Mesendoderm (in vitro differentiated cells): ENCODE measurements at regions not wholly inside any gene's neighbourhood (a gene's known extent, or its start where the extent isn't known, plus 50 kb on each side); places are given as distances from the start of the nearest gene placed in this dataset.
"Not testable (repeated sequence)": the region's sequence is repeated elsewhere in the genome, so short reads cannot be mapped to it uniquely, and the experiment has no call there.

Experiments
- DNase-seq: peaks from one replicate; pipeline ENCODE4 v3.0.0; 2013
- H2AK5ac ChIP-seq: 2 replicates; pipeline ENCODE4 v1.6.1; 2013; ENCODE audit warnings: low read length, inconsistent platforms
- H2BK120ac ChIP-seq: 2 replicates; pipeline ENCODE4 v1.6.1; 2013; ENCODE audit warnings: low read depth, mild to moderate bottlenecking, low read length, moderate library complexity, mixed read lengths
- H2BK15ac ChIP-seq: replicated peaks from 2 replicates; pipeline ENCODE4 v1.6.1; 2013; ENCODE audit warnings: low read depth, mild to moderate bottlenecking, moderate library complexity
- H2BK5ac ChIP-seq: 2 replicates; pipeline ENCODE4 v1.6.1; 2013; ENCODE audit warnings: low read length, inconsistent platforms
- H3K18ac ChIP-seq: 2 replicates; pipeline ENCODE4 v1.6.1; 2013; ENCODE audit warnings: mild to moderate bottlenecking, low read length, mixed read lengths
- H3K23ac ChIP-seq: one replicate; pipeline ENCODE4 v1.6.1; 2013; ENCODE audit warnings: low read length
- H3K27ac ChIP-seq: 2 replicates; pipeline ENCODE4 v1.5.1; 2013; ENCODE audit warnings: low read depth, mild to moderate bottlenecking, inconsistent platforms, low read length, moderate library complexity
- H3K27me3 ChIP-seq: 2 replicates; pipeline ENCODE4 v1.6.1; 2013; ENCODE audit warnings: low read length, control low read depth, mild to moderate bottlenecking, inconsistent platforms; ENCODE audit not compliant: insufficient read depth, poor library complexity
- H3K36me3 ChIP-seq: 2 replicates; pipeline ENCODE4 v1.6.1; 2013; ENCODE audit warnings: low read length, inconsistent platforms; ENCODE audit not compliant: control insufficient read depth, insufficient read depth
- H3K4ac ChIP-seq: one replicate; pipeline ENCODE4 v1.6.1; 2013; ENCODE audit warnings: low read depth, mild to moderate bottlenecking, low read length, moderate library complexity
- H3K4me1 ChIP-seq: 2 replicates; pipeline ENCODE4 v1.6.1; 2013; ENCODE audit warnings: low read depth, low read length, inconsistent platforms; ENCODE audit not compliant: control insufficient read depth
- H3K4me2 ChIP-seq: 2 replicates; pipeline ENCODE4 v1.6.1; 2013; ENCODE audit warnings: low read length
- H3K4me3 ChIP-seq: 2 replicates; pipeline ENCODE4 v1.5.1; 2013; ENCODE audit warnings: mild to moderate bottlenecking, low read length
- H3K56ac ChIP-seq: one replicate; pipeline ENCODE4 v1.6.1; 2013; ENCODE audit warnings: low read length
- H3K79me1 ChIP-seq: 2 replicates; pipeline ENCODE4 v1.6.1; 2013; ENCODE audit warnings: low read length, inconsistent platforms
- H3K79me2 ChIP-seq: 2 replicates; pipeline ENCODE4 v1.6.1; 2013; ENCODE audit warnings: mild to moderate bottlenecking, low read length; ENCODE audit not compliant: control insufficient read depth, insufficient read depth
- H3K9ac ChIP-seq: 2 replicates; pipeline ENCODE4 v1.6.1; 2013; ENCODE audit warnings: low read length, inconsistent platforms
- H4K5ac ChIP-seq: one replicate; pipeline ENCODE4 v1.6.1; 2013; ENCODE audit warnings: low read length
- H4K8ac ChIP-seq: one replicate; pipeline ENCODE4 v1.6.1; 2013; ENCODE audit warnings: low read depth, mild to moderate bottlenecking, control low read depth, low read length, moderate library complexity
- WGBS: extraction: QIAGEN DNeasy Blood & Tissue Kit; methylation state at CpG from one replicate; pipeline ENCODE4 v1.1.7; 2013; ENCODE audit warnings: low lambda C conversion rate, missing lambda C conversion rate; ENCODE audit not compliant: insufficient coverage; ENCODE audit errors: extremely low coverage; 5-methylcytosine and 5-hydroxymethylcytosine counted together

DNA sequence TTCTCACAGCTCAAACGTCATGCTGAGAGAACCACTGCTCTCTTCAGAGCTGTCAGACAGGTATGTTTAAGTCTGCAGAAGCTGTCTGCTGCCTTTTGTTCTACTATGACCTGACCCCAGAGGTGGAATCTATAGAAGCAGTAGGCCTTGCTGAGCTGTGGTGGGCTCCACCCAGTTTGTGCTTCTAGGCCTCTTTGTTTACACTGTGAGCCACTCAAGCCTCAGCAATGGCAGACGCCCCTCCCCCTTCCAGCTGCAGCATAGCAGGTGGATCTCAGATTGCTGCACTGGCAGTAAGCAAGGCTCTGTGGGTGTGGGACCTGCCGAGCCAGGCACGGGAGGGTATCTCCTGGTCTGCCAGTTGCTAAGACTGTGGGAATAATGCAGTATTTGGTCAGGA is 350.5 kb upstream of the EMCN start:
- not testable (repeated sequence) for H4K5ac ChIP-seq, H3K4me3 ChIP-seq, H2BK15ac ChIP-seq, H2BK5ac ChIP-seq, H3K56ac ChIP-seq, H3K27me3 ChIP-seq, H4K8ac ChIP-seq, H3K4ac ChIP-seq, H3K4me2 ChIP-seq, H3K79me1 ChIP-seq, H3K36me3 ChIP-seq, H3K4me1 ChIP-seq, H2AK5ac ChIP-seq, H3K79me2 ChIP-seq, H3K23ac ChIP-seq, H2BK120ac ChIP-seq, H3K9ac ChIP-seq, H3K18ac ChIP-seq, H3K27ac ChIP-seq
- WGBS, result no CpG with 5 or more reads among the region's 4 CpGs
- DNase-seq, result peak; percentile 64

DNA sequence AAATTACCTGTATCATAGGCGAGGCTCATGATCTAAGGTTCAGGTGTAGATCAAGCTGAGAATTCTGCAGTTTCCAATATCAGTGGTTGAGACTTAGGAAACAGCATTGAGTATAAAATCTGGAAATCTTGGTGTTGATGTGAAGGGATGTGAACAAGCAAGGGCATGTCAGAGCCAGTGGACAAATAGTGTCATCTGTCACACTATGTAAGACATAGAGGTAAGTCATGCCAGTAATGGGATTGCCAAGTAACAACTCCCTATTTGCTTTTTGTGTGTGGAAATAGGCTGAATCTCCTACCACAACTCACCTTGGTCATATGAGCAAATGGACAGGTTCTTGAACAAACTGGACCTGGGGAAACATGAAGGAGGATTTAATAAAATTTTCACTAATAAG is 334.5 kb upstream of the EMCN start:
- H2AK5ac ChIP-seq, result no peak overlapping the region
- no peak overlapping the region for H4K5ac ChIP-seq
- H3K4me2 ChIP-seq, result no peak overlapping the region
- no peak overlapping the region for H3K23ac ChIP-seq
- H3K56ac ChIP-seq, result no peak overlapping the region
- no peaks in the 10 kb centered on the region for H3K27me3 ChIP-seq
- no peaks in the 10 kb centered on the region for H3K36me3 ChIP-seq
- H3K4me3 ChIP-seq, result no peak overlapping the region
- H3K4me1 ChIP-seq, result no peaks in the 10 kb centered on the region
- no peaks in the 10 kb centered on the region for H3K79me2 ChIP-seq
- DNase-seq, result no peak
- H2BK120ac ChIP-seq, result no peak overlapping the region
- no peak overlapping the region for H3K27ac ChIP-seq
- H3K4ac ChIP-seq, result no peak overlapping the region
- no peaks in the 10 kb centered on the region for H3K79me1 ChIP-seq
- H2BK5ac ChIP-seq, result no peak overlapping the region
- no peak overlapping the region for H3K18ac ChIP-seq
- H3K9ac ChIP-seq, result no peak overlapping the region
- no peak overlapping the region for H2BK15ac ChIP-seq
- WGBS, result no CpG with 5 or more reads among the region's 1 CpG
- no peak overlapping the region for H4K8ac ChIP-seq

DNA sequence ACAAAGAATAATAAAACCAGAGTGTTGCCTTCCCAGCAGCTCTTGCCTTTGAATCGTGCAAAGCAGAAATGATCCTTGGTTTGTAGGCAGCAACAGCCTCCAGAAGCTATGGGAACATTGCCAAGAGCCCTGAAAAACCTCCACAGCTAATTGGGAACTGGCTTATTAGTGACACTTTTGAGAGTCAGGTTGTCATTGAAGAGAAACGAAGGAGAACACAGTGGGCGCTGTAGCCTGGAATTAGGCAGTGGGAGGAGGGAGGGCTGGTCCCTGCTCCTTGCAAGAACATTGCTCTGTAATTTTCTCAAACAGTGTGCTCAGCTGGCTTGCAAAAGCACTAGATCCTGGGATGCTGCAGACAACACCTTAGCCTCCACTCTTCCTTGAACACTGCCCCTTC is 331.5 kb upstream of the EMCN start:
- Histone ChIP-seq H3K79me2 (no peaks in the 10 kb centered on the region), H2AK5ac (no peak overlapping the region), H2BK15ac (no peak overlapping the region), H2BK5ac (no peak overlapping the region), H4K8ac (no peak overlapping the region), H3K4me3 (no peak overlapping the region), H3K4ac (no peak overlapping the region), H3K4me2 (no peak overlapping the region), H2BK120ac (no peak overlapping the region), H3K18ac (no peak overlapping the region), H3K9ac (no peak overlapping the region), H4K5ac (no peak overlapping the region), H3K79me1 (no peaks in the 10 kb centered on the region), H3K27ac (no peak overlapping the region), H3K36me3 (no peaks in the 10 kb centered on the region), H3K4me1 (no peaks in the 10 kb centered on the region), H3K27me3 (no peaks in the 10 kb centered on the region), H3K56ac (no peak overlapping the region), H3K23ac (no peak overlapping the region)
- no CpG with 5 or more reads among the region's 3 CpGs for WGBS
- DNase-seq, result no peak

DNA sequence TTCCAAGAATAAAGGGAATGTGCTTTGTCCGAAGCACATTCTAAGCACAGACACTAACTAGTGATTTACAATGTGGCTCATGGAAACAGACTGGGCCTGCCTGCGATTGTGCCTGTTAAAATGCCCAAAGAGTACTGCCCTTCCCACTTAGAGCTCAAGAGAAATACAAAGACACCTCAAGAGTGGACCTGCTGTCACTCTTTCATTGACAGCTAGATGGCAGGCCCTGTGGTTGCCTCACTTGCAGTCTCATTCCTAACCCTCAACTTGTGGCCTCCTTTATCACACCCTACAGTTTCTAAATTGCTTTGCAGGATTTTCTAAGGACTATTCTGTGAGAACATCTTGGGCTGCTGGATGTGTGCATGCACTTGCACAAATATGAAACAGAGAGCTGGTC is 331.0 kb upstream of the EMCN start:
- H4K8ac ChIP-seq, result no peak overlapping the region
- no peak overlapping the region for H3K27ac ChIP-seq
- H3K36me3 ChIP-seq, result no peaks in the 10 kb centered on the region
- no peak overlapping the region for H3K4ac ChIP-seq
- H2BK5ac ChIP-seq, result no peak overlapping the region
- no peaks in the 10 kb centered on the region for H3K4me1 ChIP-seq
- no peaks in the 10 kb centered on the region for H3K79me2 ChIP-seq
- no peaks in the 10 kb centered on the region for H3K79me1 ChIP-seq
- H3K27me3 ChIP-seq, result no peaks in the 10 kb centered on the region
- no peak overlapping the region for H3K4me3 ChIP-seq
- no CpG with 5 or more reads among the region's 2 CpGs for WGBS
- no peak overlapping the region for H2BK120ac ChIP-seq
- H2AK5ac ChIP-seq, result no peak overlapping the region
- H4K5ac ChIP-seq, result no peak overlapping the region
- H3K9ac ChIP-seq, result no peak overlapping the region
- no peak overlapping the region for H3K18ac ChIP-seq
- H3K4me2 ChIP-seq, result no peak overlapping the region
- H3K23ac ChIP-seq, result no peak overlapping the region
- no peak overlapping the region for H2BK15ac ChIP-seq
- DNase-seq, result peak; percentile 80
- no peak overlapping the region for H3K56ac ChIP-seq

DNA sequence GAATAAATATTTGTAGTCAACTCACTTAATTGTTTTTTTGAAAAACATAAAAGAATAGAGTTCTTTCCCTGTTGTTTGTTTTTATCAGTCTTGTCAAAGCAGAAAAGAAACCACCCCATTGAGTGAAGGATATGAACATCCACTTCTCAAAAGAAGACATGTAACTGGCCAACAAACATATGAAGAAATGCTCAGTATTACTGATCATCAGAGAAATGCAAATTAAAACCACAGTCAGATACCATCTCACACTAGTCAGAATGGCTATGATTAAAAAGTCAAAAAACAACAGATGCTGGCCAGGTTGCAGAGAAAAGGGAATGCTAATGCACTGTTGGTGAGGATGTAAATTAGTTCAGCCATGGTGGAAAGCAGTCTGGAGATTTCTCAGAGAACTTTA is 326.1 kb upstream of the EMCN start:
- H2AK5ac ChIP-seq, result no peak overlapping the region
- no peak overlapping the region for H3K18ac ChIP-seq
- no peak overlapping the region for H3K4ac ChIP-seq
- no peak overlapping the region for H3K4me3 ChIP-seq
- H3K23ac ChIP-seq, result no peak overlapping the region
- H3K79me1 ChIP-seq, result no peaks in the 10 kb centered on the region
- no peak overlapping the region for H2BK120ac ChIP-seq
- H3K27ac ChIP-seq, result no peak overlapping the region
- no peak overlapping the region for H4K5ac ChIP-seq
- no peak overlapping the region for H4K8ac ChIP-seq
- H3K56ac ChIP-seq, result no peak overlapping the region
- no peaks in the 10 kb centered on the region for H3K4me1 ChIP-seq
- H3K4me2 ChIP-seq, result no peak overlapping the region
- H3K36me3 ChIP-seq, result no peaks in the 10 kb centered on the region
- no peaks in the 10 kb centered on the region for H3K79me2 ChIP-seq
- no peak for DNase-seq
- no peaks in the 10 kb centered on the region for H3K27me3 ChIP-seq
- H3K9ac ChIP-seq, result no peak overlapping the region
- no peak overlapping the region for H2BK15ac ChIP-seq
- no peak overlapping the region for H2BK5ac ChIP-seq

DNA sequence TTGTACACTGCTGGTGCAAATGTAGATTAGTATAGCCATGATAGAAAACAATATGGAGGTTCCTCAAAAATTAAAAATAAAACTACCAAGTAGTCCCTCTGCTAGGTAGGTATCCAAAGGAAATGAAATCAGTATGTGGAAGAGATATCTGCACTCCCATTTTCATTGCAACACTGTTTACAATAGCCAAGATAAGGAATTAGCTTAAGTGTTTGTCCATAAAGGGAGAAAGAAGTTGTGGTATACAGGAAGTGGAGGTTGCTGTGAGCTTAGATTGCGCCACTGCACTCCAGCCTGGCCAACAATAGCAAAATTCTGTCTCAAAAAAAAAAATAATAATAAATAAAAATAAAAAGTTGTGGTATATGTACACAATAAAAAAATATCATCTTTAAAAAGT is 325.0 kb upstream of the EMCN start:
- no CpG with 5 or more reads among the region's 1 CpG for WGBS

More for the DNA sequence above, 325.0 kb upstream of the EMCN start:
- H3K36me3 ChIP-seq, result no peaks in the 10 kb centered on the region
- no peak overlapping the region for H3K4ac ChIP-seq
- no peak overlapping the region for H3K4me3 ChIP-seq
- no peaks in the 10 kb centered on the region for H3K79me2 ChIP-seq
- H3K27me3 ChIP-seq, result no peaks in the 10 kb centered on the region
- no peak overlapping the region for H2BK5ac ChIP-seq
- H4K5ac ChIP-seq, result no peak overlapping the region
- no peak overlapping the region for H2BK120ac ChIP-seq
- H2BK15ac ChIP-seq, result no peak overlapping the region
- no peak overlapping the region for H3K27ac ChIP-seq
- H3K4me2 ChIP-seq, result no peak overlapping the region
- H4K8ac ChIP-seq, result no peak overlapping the region
- no peaks in the 10 kb centered on the region for H3K4me1 ChIP-seq
- H3K56ac ChIP-seq, result no peak overlapping the region
- H3K79me1 ChIP-seq, result no peaks in the 10 kb centered on the region
- H2AK5ac ChIP-seq, result no peak overlapping the region
- no peak overlapping the region for H3K23ac ChIP-seq
- H3K9ac ChIP-seq, result no peak overlapping the region
- H3K18ac ChIP-seq, result no peak overlapping the region
- no peak for DNase-seq
